8988T (cell line): ENCODE measurements at regions not wholly inside any gene's neighbourhood (a gene's known extent, or its start where the extent isn't known, plus 50 kb on each side); places are given as distances from the start of the nearest gene placed in this dataset.
"Not testable (repeated sequence)": the region's sequence is repeated elsewhere in the genome, so short reads cannot be mapped to it uniquely, and the experiment has no call there.

Source experiments
- DNase-seq: peaks from one replicate; pipeline ENCODE4 v3.0.0; 2011

DNA sequence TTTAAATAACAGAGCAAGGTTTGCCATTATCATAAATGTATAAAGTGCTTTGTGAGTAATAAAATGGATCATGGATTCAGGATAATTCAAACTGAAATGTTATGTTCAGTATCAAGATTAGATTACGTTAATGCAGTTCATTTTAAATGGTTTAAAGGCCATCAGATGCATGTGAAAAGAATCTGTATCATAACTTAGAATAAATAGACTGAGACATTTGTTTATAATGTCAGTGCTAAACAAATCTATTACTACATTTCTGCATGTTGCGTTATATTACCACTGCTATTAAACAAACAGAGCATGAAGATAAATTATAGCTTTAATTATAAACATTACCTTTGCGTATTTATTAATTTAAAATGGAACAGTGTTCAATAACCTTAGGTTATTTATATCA lies 160.2 kb downstream of the TOX3 start:
- DNase-seq, result no peak

- no peak for DNase-seq
These were observed 162.6 kb downstream of the TOX3 start for GRCh38 chr16:52384378-52384777.

- DNase-seq, result no peak
These were observed 163.2 kb downstream of the TOX3 start for GRCh38 chr16:52383640-52384292.

- no peak for DNase-seq
These were observed 163.8 kb downstream of the TOX3 start for GRCh38 chr16:52383119-52383518.

- DNase-seq, result no peak
These were observed 167.4 kb downstream of the TOX3 start for GRCh38 chr16:52379551-52379950.

DNA sequence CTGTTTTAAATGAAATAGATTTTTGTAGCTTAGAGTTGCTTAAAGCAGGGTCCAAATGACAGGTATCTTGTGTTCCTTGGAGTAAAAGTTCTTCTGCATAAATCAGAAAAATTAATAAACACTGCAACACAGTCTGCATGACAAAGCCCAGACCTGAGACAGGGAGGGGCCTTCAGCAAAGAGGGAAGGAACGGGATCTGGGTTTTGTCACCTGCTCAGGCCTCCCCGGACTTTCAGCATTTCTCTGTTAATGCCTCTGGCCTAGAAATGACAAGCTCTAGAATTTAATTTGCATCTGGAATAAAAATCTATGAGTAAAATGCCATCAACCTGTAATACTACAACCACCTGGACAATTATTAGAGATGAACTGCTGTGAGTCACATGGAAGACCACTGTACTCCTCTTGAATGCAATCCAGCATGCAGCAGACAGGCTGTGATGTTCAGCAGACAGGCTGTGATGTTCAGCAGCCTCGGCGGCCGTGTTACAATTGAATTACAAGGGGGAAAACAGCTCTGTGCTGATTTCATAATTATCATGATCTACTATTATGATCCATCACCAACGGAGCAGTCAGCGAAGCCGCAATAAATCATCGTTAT lies 170.2 kb downstream of the TOX3 start:
- no peak for DNase-seq

DNA sequence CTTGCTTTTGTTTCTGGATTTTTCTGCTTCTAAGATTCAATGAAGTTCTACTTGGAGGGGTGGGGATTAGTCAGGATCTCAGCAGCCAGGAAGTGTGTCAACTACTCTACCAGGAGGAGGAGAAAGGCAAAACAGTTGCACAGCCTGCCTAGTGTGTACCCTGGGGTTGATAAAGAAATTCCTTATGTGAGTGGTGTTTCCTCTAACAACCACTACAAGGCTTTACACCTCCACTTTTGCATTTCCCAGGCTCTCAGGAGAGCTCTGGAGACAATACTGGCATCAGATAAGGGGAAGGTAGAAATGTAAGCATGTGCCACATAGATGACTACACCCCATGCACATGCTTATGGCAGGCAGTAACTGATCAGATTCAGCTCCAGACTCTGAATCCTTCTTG lies 174.6 kb downstream of the TOX3 start:
- DNase-seq, result no peak

DNA sequence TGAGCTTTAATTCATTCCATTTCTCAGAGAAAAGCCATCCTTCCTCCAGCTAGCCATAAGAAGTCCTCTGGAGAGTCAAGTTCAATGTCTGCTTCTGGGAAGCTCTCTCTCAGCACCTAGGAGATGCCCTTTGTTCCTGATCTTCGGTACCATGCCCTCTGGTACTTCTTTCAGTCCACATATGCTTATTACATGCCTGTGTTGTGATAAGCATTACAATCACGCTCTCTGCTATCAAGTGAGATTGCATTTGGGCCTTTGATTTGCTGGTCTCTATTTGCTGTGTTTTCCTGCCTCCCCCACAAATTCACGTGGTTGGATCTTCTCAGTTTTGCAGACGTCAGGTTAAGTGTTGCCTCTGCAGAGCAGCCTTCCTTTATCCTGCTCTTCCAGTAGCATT lies 178.1 kb downstream of the TOX3 start:
- DNase-seq, result no peak

DNA sequence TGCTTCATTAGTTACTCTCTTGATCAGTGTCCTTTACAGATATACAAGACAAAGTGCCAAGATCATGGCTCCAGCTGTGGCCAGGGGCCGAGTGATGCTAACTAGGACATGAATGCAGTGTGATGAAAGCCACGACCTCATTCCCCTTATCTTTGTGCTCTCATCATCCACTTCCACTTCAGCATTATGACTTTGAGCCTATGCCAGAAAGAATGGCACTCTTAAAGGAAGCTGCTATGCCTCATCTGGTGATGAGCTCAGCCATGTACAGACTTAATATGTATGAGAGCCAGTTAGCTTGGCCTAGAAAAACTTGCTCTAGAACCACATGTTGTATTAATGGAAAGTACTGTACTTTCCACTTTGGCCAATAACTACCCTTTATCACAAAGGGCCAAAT lies 179.1 kb downstream of the TOX3 start:
- DNase-seq, result no peak

GRCh38 chr16:52366983-52367382 lies 180.0 kb downstream of the TOX3 start:
- DNase-seq, result no peak

DNA sequence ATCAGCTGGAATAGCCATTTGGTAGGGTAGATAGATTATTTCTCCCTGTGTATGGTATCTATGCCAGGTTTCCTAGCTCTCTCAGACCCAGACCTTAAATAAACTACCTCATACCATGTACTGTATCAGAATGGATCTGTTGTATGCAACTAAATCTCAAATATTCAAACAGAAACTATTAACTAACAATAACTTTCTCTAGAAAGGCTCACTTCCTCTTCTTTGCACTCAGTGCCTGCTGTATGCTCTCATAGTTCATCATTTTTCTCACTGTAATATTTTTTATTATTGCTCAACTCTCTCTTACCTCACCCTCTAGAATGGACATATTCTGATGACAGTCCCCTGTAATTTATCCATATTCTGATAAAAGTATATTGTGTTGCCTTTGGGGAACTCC lies 182.4 kb downstream of the TOX3 start:
- DNase-seq, result no peak

DNA sequence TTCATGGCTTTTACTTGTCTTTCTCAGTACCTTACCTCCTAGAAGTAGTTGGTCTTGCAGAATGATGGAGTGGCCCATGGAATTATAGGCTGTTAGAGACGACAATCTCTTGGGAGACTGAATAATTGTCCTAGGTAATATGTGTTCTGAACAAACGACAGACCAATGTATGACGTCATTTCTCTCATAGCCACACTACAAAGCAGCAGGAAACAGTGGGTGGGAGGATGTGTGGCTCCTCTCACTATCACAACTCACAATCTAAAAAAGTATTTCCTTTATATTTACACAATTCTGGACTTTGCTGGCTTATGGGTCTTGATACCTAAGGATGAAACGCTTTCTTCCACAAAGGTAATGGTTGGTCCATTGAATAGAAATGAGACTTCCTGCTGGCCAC lies 183.9 kb downstream of the TOX3 start:
- DNase-seq, result no peak

GRCh38 chr16:52357711-52358110 lies 189.2 kb downstream of the TOX3 start:
- no peak for DNase-seq

GRCh38 chr16:52353249-52353648 lies 193.7 kb downstream of the TOX3 start:
- no peak for DNase-seq

GRCh38 chr16:52351451-52351850 lies 195.5 kb downstream of the TOX3 start:
- DNase-seq, result no peak

DNA sequence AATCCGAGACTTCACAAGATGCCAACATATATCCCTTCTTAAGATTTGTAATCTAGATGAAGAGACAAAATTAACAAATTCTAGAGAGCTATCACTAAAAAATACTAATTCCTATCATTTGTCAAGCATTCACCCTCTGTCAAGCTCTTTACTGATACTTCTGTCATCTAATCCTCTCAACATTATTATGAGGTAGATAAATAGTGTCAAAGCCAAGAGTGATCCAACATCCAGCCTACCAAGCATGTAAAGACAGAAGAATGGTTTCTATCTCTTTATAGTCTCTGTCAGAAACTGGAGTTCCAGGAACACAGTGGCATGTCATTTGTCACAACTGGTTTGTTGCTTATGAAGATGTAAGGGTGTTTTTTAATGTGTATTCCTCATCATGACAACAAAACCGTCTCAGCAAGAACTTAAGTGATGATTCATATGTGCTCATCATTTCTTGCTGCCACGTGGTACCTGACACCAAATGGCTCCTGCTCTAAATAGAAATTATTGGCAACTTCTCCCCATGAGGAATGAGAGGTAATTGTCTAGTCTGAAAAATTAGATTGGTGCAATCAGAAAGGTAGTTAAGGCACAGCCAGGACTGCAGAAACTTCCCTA lies 196.8 kb downstream of the TOX3 start:
- no peak for DNase-seq

- no peak for DNase-seq
These were observed 200.2 kb downstream of the TOX3 start for GRCh38 chr16:52346709-52347108.

GRCh38 chr16:52333673-52334072 lies 213.3 kb downstream of the TOX3 start:
- not testable (repeated sequence) for DNase-seq

- DNase-seq, result no peak
These were observed 226.0 kb downstream of the TOX3 start for GRCh38 chr16:52320930-52321439.

DNA sequence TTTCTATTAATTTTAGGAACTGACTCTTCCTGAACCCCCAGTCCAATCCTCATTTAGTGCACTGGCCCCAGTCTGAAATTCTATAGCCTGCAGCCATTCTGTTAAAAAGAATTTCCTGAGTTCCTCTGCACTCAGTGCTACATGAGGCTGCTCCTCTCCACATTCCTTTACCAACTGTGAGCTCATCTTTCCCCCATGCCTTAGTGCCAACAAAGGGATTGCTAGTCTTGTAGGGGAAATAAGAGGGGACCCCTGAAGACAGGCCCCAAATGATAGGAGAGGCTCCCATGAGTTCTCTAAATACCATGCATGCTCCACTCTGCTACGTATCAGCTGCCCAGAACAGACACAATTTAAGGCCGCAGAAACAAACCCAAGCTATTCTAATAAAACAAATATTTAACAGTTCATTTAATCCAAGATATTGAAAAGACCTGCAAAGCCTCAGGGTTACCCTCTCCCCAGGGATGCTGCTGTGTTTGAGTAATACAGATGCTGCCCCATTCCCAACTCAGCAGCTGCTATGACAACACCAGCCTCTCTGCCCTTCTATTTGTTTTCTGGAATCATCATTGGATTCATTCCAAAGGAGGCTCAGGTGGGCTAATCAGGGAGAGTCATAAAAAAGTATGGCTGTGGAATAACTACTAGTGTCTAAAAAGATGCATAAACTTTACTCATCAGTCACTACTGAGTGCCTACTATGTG lies 228.5 kb downstream of the TOX3 start:
- DNase-seq, result no peak

- DNase-seq, result no peak
These were observed 230.7 kb downstream of the TOX3 start for GRCh38 chr16:52316241-52316640.

GRCh38 chr16:52312716-52313115 lies 234.2 kb downstream of the TOX3 start:
- DNase-seq, result no peak
